ENCODE measurements at regions not wholly inside any gene's neighbourhood (a gene's known extent, or its start where the extent isn't known, plus 50 kb on each side); places are given as distances from the start of the nearest gene placed in this dataset.

DNA sequence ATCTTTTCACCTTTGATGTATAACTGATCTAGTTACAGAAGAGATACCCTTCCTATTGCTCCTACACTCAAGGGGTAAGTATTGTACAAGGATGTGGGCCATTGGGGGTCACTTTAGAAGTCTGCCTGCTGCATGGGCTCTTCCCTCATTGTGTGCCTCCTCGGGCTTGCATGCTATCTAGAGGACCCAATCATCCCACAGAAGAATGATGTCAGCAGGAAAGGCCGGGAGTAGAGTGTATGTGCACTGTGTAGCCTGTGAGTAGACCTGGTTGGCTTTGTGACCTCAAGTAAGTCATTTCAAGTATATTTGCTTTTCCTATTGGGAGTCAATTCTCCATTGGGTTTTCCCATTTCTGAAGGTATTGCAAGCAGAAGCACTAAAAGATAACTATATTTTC lies 129.5 kb upstream of the TRIB2 start:
- DNase-seq (ENCODE audit: insufficient read length, low spot score) (no peak), FAIRE-seq (no peak)
- TF ChIP-seq, protein P1, sequence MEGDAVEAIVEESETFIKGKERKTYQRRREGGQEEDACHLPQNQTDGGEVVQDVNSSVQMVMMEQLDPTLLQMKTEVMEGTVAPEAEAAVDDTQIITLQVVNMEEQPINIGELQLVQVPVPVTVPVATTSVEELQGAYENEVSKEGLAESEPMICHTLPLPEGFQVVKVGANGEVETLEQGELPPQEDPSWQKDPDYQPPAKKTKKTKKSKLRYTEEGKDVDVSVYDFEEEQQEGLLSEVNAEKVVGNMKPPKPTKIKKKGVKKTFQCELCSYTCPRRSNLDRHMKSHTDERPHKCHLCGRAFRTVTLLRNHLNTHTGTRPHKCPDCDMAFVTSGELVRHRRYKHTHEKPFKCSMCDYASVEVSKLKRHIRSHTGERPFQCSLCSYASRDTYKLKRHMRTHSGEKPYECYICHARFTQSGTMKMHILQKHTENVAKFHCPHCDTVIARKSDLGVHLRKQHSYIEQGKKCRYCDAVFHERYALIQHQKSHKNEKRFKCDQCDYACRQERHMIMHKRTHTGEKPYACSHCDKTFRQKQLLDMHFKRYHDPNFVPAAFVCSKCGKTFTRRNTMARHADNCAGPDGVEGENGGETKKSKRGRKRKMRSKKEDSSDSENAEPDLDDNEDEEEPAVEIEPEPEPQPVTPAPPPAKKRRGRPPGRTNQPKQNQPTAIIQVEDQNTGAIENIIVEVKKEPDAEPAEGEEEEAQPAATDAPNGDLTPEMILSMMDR (IDR thresholded peaks at IDR 0.05; ENCODE audit: insufficient read depth, missing control alignments) = no peak

DNA sequence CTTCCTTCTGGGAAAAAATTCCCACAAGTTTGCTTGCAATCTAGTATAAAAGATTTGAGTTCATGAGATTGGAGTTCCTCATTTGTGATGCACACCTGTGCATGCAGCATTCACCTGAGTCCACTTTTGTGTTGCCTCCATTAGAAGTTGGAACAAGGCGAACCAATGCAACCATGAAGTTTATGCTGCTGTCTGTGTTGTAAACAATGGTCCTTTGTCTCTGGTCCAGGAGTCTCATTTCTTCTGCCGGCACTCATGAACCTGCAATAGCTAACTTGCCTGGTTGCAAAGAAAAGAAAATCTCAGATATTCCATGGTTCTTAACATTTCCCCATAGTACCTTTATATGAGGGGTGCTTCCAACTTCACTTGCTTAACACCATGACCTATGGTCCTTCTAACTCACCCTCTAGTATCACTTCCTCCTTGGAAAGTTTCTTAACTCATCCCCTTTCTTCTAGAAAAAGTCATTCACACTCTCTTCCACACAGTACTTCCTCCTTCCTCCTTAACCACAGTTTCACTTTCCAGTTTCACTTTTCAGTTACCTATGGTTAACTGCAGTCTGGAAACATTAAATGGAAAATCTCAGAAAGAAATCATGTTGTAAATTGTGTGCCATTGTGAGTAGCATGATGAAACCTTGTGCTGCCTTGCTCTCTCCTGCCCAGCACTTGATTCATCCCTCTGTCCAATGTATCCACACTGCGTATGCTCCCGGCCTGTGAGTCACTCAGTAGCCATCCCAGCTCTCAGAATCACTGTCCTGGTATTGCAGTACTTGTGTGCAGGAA lies 128.8 kb upstream of the TRIB2 start:
- no peak for DNase-seq (ENCODE audit: insufficient read length, low spot score)
- FAIRE-seq = no peak
- TF ChIP-seq, protein P1 (IDR thresholded peaks at IDR 0.05; ENCODE audit: insufficient read depth, missing control alignments) = no peak

DNA sequence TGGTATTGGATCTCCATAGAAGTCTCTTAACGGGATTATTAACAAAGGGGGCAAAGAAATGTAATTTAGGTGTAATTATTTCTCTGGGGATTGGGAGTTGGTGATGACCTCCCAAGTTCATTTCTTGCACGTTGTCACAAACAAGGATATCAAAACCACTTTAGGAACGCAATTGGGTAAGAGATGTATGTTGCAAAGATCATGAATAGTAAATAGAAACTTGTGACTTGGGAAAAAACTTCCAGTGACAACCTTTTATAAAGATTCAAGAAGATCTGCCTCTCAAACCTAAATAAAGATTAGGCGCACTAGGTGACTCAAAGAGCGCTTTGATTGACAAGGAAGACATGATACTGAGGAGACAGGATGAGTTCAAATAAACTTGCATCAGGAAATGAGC lies 127.8 kb upstream of the TRIB2 start:
- DNase-seq (ENCODE audit: insufficient read length, low spot score) (no peak), FAIRE-seq (no peak)
- TF ChIP-seq, protein P1 (IDR thresholded peaks at IDR 0.05; ENCODE audit: insufficient read depth, missing control alignments) = no peak

DNA sequence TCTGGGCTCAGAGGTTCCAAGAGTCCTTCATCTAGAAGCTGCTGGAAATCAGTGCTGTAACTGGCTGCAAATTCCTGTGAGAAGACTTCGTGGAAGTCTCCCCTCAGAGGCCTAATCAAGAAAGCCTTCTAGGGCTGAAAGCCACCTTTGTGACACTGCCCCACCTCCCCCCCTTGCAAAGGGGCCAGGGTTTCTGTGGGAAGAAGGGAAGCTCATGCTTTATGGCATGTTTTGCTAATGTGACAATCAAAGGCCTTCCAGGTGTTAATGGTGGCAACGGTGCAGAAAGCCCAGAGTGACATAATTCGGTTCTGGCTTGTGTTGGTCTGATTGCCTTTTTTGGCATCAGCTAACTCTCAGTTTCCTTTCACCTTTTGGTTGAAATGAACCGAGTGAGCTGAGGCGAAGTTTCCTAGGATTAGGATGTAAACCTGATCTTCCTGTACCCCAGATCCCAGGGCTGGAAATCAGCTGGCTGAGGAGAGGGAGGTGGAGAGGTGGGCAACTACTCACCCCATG lies 126.9 kb upstream of the TRIB2 start:
- TF ChIP-seq, protein P1 (IDR thresholded peaks at IDR 0.05; ENCODE audit: insufficient read depth, missing control alignments) = no peak
- FAIRE-seq (no peak), DNase-seq (ENCODE audit: insufficient read length, low spot score) (no peak)

DNA sequence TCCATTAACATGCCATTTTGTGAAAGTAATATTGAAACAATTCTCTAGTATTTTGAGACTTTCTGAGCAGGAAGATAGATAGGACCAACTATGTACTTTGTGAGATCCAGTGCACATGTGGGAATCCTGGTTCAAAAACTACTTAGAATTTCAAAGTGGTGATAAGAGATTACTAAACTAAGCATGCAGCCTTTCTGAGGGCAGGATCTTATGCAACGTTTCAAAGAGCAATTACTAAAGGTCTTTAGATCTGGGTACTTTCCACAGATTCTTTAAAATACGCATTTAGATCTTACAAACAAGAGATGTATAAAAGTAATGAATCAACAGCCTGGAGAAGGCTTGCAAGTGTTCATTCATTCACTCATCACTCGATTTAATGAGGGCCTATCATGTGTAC lies 124.4 kb upstream of the TRIB2 start:
- FAIRE-seq (no peak), DNase-seq (ENCODE audit: insufficient read length, low spot score) (no peak)
- TF ChIP-seq, protein P1 (IDR thresholded peaks at IDR 0.05; ENCODE audit: insufficient read depth, missing control alignments) = no peak

DNA sequence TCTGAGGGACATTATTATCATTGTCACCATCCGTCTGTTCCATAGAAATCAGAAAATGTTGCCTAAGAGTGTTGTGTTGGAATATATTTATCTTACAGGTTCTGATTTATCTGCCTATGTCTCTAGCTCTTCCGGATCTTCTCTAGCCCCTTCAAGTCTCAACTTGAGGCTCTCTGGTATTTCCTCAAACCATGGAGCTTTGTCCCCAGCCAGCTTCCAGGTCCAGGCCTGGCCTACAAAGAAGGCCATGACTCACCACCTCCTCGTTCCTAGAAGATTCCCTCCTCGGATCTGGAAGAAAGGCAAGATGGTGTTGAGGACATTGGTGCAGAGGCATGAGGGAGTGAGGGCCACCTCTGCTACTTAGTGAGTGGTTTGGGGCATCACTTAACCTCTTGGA lies 122.1 kb upstream of the TRIB2 start:
- TF ChIP-seq, protein P1 (IDR thresholded peaks at IDR 0.05; ENCODE audit: insufficient read depth, missing control alignments) = no peak
- FAIRE-seq = no peak
- DNase-seq (ENCODE audit: insufficient read length, low spot score) = no peak

DNA sequence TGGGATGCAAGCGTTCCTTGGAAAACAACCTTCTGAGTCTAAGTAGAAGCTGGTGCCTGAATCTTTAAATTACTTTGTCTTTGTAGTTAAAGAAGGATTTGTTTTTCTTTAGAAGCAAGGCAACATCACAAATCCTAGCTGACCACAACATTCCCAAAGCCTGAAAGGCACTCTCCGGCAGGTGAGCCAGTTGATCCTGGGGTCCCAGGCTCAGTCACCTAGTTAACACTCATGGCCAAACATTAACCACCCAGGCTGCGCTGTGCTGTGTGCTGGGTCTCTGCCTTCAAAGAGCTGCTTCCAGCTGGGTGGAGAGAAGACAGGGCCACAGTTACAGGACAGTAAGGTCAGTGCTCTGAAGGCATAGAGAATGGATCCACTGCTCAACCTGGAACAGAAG lies 120.0 kb upstream of the TRIB2 start:
- TF ChIP-seq, protein P1 (IDR thresholded peaks at IDR 0.05; ENCODE audit: insufficient read depth, missing control alignments) = no peak
- FAIRE-seq = no peak
- no peak for DNase-seq (ENCODE audit: insufficient read length, low spot score)
